ENCODE measurements at regions not wholly inside any gene's neighbourhood (a gene's known extent, or its start where the extent isn't known, plus 50 kb on each side); places are given as distances from the start of the nearest gene placed in this dataset.

DNA sequence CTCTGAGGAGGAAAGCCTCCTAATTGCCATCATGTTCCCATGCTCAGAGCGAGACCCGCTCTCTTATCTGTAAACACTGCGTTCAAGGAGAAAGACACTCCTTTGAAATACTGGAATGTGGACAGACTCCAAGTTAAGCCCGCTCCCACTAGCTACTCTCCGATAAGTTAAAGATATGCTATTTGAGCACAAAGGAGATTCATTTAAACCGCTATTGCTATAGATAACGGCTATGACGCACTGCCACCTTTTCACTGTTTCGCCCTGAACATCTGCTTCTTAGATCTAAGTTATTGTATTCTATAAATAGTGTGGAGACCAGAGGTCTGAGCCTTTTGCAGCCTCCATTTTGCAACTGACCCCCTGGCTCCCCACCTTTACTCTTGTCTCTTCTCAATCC is 82.3 kb downstream of the GPX5 start:
- TF ChIP-seq, protein P1, sequence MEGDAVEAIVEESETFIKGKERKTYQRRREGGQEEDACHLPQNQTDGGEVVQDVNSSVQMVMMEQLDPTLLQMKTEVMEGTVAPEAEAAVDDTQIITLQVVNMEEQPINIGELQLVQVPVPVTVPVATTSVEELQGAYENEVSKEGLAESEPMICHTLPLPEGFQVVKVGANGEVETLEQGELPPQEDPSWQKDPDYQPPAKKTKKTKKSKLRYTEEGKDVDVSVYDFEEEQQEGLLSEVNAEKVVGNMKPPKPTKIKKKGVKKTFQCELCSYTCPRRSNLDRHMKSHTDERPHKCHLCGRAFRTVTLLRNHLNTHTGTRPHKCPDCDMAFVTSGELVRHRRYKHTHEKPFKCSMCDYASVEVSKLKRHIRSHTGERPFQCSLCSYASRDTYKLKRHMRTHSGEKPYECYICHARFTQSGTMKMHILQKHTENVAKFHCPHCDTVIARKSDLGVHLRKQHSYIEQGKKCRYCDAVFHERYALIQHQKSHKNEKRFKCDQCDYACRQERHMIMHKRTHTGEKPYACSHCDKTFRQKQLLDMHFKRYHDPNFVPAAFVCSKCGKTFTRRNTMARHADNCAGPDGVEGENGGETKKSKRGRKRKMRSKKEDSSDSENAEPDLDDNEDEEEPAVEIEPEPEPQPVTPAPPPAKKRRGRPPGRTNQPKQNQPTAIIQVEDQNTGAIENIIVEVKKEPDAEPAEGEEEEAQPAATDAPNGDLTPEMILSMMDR (IDR thresholded peaks at IDR 0.05): no peak
- TF ChIP-seq POLR2A (IDR thresholded peaks at IDR 0.05) (no peak), POLR2AphosphoS5 (IDR thresholded peaks at IDR 0.05) (no peak), EP300 (IDR thresholded peaks at IDR 0.05) (no peak)

All from upper lobe of left lung (tissue), 4 donors.